AG04450 (cell line): ENCODE measurements at regions not wholly inside any gene's neighbourhood (a gene's known extent, or its start where the extent isn't known, plus 50 kb on each side); places are given as distances from the start of the nearest gene placed in this dataset.

ENCODE experiments used
- CTCF ChIA-PET: fragments of 300-600, 350-600 bp; formaldehyde crosslinking; extraction: SDS; loops from one replicate; lab custom pipeline; 2022; ENCODE audit warnings: antibody characterized with exemption, inconsistent platforms; lab: Charles Lee
- POLR2A ChIA-PET: fragments of 350-600 bp; formaldehyde crosslinking; extraction: SDS; loops from one replicate; lab custom pipeline; 2021; ENCODE audit warnings: antibody characterized with exemption, inconsistent platforms; lab: Yijun Ruan, JAX
- DNase-seq: peaks from one replicate; pipeline ENCODE4 v3.0.0-alpha.2; 2011; ENCODE audit warnings: low read depth, low spot score
- H3K27ac ChIP-seq: one replicate; pipeline ENCODE4 v1.5.1; 2012; ENCODE audit warnings: low read depth, low read length, control low read depth
- H3K27me3 ChIP-seq: one replicate; pipeline ENCODE4 v1.6.0; 2012; ENCODE audit warnings: low read length; ENCODE audit not compliant: control insufficient read depth, insufficient read depth
- H3K4me3 ChIP-seq: 2 replicates; pipeline ENCODE4 v1.5.1; 2011; ENCODE audit warnings: mild to moderate bottlenecking, low read depth, low read length, control low read depth
- H3K9me3 ChIP-seq: 2 replicates; pipeline ENCODE4 v1.5.1; 2012; ENCODE audit warnings: low read length; ENCODE audit not compliant: control insufficient read depth, insufficient read depth
- TF ChIP-seq, protein P1 (sequence below): IDR thresholded peaks from 2 replicates; pipeline ENCODE4 v1.5.1; 2011; ENCODE audit warnings: low read depth, low read length, control low read depth, inconsistent platforms

DNA sequence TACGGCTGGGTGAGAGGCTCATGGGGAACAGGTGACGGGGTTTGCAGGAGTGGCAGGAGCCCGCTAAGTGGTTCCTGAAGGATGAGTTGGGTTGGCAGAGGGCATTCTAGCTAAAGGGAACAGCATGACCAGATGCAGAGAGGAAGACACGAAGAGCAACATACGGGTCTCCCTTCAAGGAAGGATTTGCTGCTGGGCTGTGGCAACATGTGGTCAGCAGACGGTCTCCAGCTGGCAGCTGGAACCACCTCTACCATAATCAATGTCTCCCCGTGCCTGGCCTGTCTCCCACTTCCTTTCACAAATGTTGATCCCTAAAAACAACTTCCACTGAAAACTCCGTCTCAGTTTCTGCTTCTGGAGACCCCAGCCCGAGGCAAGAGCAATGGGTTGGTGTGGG, 80.6 kb upstream of the SULF2 start:
- TF ChIP-seq, protein P1, sequence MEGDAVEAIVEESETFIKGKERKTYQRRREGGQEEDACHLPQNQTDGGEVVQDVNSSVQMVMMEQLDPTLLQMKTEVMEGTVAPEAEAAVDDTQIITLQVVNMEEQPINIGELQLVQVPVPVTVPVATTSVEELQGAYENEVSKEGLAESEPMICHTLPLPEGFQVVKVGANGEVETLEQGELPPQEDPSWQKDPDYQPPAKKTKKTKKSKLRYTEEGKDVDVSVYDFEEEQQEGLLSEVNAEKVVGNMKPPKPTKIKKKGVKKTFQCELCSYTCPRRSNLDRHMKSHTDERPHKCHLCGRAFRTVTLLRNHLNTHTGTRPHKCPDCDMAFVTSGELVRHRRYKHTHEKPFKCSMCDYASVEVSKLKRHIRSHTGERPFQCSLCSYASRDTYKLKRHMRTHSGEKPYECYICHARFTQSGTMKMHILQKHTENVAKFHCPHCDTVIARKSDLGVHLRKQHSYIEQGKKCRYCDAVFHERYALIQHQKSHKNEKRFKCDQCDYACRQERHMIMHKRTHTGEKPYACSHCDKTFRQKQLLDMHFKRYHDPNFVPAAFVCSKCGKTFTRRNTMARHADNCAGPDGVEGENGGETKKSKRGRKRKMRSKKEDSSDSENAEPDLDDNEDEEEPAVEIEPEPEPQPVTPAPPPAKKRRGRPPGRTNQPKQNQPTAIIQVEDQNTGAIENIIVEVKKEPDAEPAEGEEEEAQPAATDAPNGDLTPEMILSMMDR = no peak
- H3K27ac ChIP-seq = no peak overlapping the region
- POLR2A ChIA-PET = no interaction called here
- no peaks in the 10 kb centered on the region; the same call in 1 of the 2 replicates for H3K9me3 ChIP-seq
- no peak for DNase-seq
- H3K27me3 ChIP-seq = no peaks in the 10 kb centered on the region
- CTCF ChIA-PET = no interaction called here
- no peak overlapping the region for H3K4me3 ChIP-seq

DNA sequence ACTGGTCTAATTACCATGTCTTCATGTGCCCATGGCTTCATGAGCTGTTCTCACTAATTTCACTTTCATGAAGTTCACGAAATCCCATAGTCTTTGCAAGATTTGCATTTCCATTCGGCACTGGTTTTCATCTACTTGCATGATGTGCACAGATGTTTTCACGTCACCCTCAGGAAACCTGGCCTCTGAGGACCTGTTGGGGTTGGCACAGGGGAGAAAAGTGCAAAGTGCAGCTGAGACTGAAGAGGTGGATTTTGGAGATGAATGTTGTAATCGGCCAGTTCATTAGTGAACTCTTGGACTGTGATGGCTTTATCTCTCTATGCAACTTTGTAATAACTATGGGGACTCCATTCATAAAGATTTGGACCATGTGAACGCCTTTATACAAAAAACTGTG, 80.2 kb upstream of the SULF2 start:
- POLR2A ChIA-PET = no interaction called here
- no peak overlapping the region for H3K27ac ChIP-seq
- H3K4me3 ChIP-seq = no peak overlapping the region
- no peak for DNase-seq
- H3K27me3 ChIP-seq = no peaks in the 10 kb centered on the region
- CTCF ChIA-PET = no interaction called here
- TF ChIP-seq, protein P1 = no peak
- H3K9me3 ChIP-seq = no peaks in the 10 kb centered on the region; the same call in 1 of the 2 replicates

DNA sequence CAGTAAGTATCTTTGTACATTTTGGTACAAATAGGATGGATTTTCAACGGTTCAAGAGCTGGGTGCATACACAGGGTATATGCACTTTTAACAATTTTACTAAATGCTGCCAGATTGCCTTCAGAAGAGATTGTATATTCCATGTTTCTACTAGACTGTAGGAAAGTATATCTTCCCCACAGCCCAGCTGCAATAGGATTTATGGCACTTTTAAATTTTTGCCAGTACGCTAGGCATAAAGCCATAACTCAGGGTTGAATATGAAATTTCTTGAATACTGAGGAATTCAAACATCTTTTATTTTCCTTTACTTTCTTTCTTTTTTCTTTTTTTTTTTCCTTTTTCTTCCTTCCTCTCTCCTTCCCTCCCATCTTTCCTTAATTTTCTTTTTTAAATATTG, 78.7 kb upstream of the SULF2 start:
- H3K27ac ChIP-seq = no peak overlapping the region
- ChIA-PET CTCF (interaction anchor here (0.9 kb wide), 1 partner anchor 9 kb away, joined by 5 read pairs; no protein-coding TSS in a partner anchor), POLR2A (no interaction called here)
- no peaks in the 10 kb centered on the region for H3K27me3 ChIP-seq
- DNase-seq = no peak
- H3K9me3 ChIP-seq = no peaks in the 10 kb centered on the region; the same call in 1 of the 2 replicates
- H3K4me3 ChIP-seq = no peak overlapping the region
- TF ChIP-seq, protein P1 = no peak

DNA sequence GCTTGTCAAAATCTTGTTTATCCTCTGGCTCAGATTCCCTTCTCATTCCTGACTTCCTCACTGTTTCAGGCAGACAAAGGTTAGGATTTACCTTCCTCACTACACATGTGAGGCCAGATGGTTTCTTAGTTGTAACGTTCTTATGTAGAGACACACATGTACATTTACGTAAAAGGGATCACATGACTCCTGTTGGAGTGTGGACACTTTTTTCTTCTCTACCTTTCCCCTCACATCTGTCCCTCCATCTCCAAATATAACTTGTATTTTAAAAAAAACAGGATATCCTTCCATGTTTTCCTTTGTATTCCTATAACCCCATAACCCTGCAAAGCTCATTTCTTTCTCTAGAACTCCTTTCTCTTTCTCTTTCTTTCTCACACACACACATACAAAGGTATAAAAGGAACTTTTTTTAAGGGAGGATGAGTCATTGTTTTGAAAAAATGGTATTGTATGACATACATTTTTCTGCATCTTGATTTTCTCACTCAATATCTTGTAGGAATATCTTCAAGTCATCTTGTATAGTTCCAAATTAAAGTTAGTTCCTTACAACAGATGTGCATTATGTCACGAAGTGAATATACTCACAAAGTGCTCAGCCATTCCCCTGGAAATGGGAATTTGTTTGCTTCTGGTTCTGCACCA, 78.2 kb upstream of the SULF2 start:
- Histone ChIP-seq H3K9me3 (no peaks in the 10 kb centered on the region; the same call in 1 of the 2 replicates), H3K4me3 (no peak overlapping the region), H3K27me3 (no peaks in the 10 kb centered on the region), H3K27ac (no peak overlapping the region)
- TF ChIP-seq, protein P1 = no peak
- DNase-seq = no peak
- POLR2A ChIA-PET = no interaction called here
- CTCF ChIA-PET = interaction anchor here (0.9 kb wide), 1 partner anchor 8 kb away, joined by 5 read pairs; no protein-coding TSS in a partner anchor

DNA sequence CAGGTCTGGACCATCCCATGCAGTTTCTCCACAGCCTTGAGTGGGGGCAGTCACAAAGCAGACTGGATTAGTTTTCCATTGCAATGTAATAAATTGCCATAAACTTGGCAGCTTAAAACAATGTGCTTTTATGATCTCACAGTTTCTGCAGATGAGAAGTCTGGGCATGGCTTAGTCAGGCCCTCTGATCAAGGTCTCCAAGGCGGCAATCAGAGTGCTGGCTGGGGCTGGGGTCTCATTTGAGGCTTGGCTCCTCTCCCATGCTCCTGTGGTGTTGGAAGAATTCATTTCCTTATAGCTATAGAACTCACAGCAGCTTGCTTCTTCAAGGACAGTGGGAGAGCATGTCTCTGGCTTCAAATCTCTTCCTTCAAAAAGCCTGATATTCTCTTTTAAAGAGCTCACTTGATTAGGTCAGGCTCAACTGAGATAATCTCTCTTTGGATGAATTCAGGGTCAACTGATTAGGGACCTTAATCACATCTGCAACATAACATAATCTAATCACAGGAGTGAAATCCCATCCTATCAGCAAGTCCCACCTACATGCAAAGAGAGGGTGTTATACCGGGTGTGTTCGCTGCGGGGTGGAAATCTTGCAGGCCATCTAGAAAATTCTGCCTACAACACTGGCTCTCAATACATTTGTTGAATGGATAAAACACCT, 77.4 kb upstream of the SULF2 start:
- TF ChIP-seq, protein P1 = no peak
- no peak for DNase-seq
- Histone ChIP-seq H3K4me3 (no peak overlapping the region), H3K27me3 (peaks cover 2% of the 10 kb centered on the region), H3K9me3 (no peaks in the 10 kb centered on the region; the same call in 1 of the 2 replicates), H3K27ac (no peak overlapping the region)
- CTCF ChIA-PET = no interaction called here
- POLR2A ChIA-PET = no interaction called here
